Fibroblast of lung (primary cell): ENCODE measurements at regions not wholly inside any gene's neighbourhood (a gene's known extent, or its start where the extent isn't known, plus 50 kb on each side); places are given as distances from the start of the nearest gene placed in this dataset.

Experiments used
- DNase-seq, 2 donors: peaks; one replicate each; pipeline versions ENCODE4 v3.0.0 to v3.0.0-alpha.2; 2010; ENCODE audit warnings: low read depth in 2 of 2
- H2AFZ ChIP-seq: 2 replicates; pipeline ENCODE4 v1.5.1; 2012; ENCODE audit warnings: low read length, control low read depth, inconsistent platforms
- H3K27ac ChIP-seq: 2 replicates; pipeline ENCODE4 v1.5.1; 2011; ENCODE audit warnings: low read length, control low read depth; ENCODE audit not compliant: insufficient read depth
- H3K27me3 ChIP-seq: 2 replicates; pipeline ENCODE4 v1.5.1; 2011; ENCODE audit warnings: mild to moderate bottlenecking, low read length; ENCODE audit not compliant: control insufficient read depth, insufficient read depth
- H3K36me3 ChIP-seq: 2 replicates; pipeline ENCODE4 v1.5.1; 2011; ENCODE audit warnings: low read length; ENCODE audit not compliant: control insufficient read depth, insufficient read depth
- H3K4me1 ChIP-seq: 2 replicates; pipeline ENCODE4 v1.5.1; 2011; ENCODE audit warnings: low read length; ENCODE audit not compliant: control insufficient read depth, insufficient read depth; ENCODE audit errors: extremely low read depth
- H3K4me2 ChIP-seq: 2 replicates; pipeline ENCODE4 v1.5.1; 2011; ENCODE audit warnings: low read length, control low read depth; ENCODE audit not compliant: insufficient read depth; ENCODE audit errors: extremely low read depth
- H3K4me3 ChIP-seq, 4 experiments: fragments of 200-600 bp in 1 of 4; sonication (generic) in 1 of 4; replicated peaks in 1 of 4; 2 replicates each; pipeline ENCODE4 v1.5.1; 2011 to 2016; ENCODE audit warnings: low read length in 4 of 4, low read depth in 3 of 4, mild to moderate bottlenecking in 3 of 4, control low read depth in 2 of 4, inconsistent platforms in 1 of 4, mixed read lengths in 1 of 4; ENCODE audit not compliant: insufficient read depth in 1 of 4; ENCODE audit errors: control extremely low read depth in 1 of 4
- H3K79me2 ChIP-seq: 2 replicates; pipeline ENCODE4 v1.5.1; 2012; ENCODE audit warnings: mild to moderate bottlenecking, low read length, inconsistent platforms; ENCODE audit not compliant: control insufficient read depth, insufficient read depth
- H3K9ac ChIP-seq: 2 replicates; pipeline ENCODE4 v1.5.1; 2011; ENCODE audit warnings: mild to moderate bottlenecking, low read length, control low read depth; ENCODE audit not compliant: insufficient read depth
- H3K9me3 ChIP-seq: 2 replicates; pipeline ENCODE4 v1.5.1; 2012; ENCODE audit warnings: low read depth, low read length; ENCODE audit not compliant: control insufficient read depth, insufficient read depth
- H4K20me1 ChIP-seq: 2 replicates; pipeline ENCODE4 v1.5.1; 2011; ENCODE audit warnings: low read length; ENCODE audit not compliant: control insufficient read depth, insufficient read depth; ENCODE audit errors: extremely low read depth
- EZH2 ChIP-seq: IDR thresholded peaks from 2 replicates; pipeline ENCODE4 v1.5.1; 2012; ENCODE audit warnings: low read length, control low read depth, mild to moderate bottlenecking; ENCODE audit errors: missing control alignments
- TF ChIP-seq, protein P1 (sequence below), 2 donors: IDR thresholded peaks in 1 of 2; conservative IDR thresholded peaks in 1 of 2; 1 replicate in 1 of 2; 2 replicates in 1 of 2; pipeline ENCODE4 v1.5.1; 2011 to 2012; ENCODE audit warnings: low read length in 2 of 2, control low read depth in 1 of 2, inconsistent platforms in 1 of 2, low read depth in 1 of 2, mild to moderate bottlenecking in 1 of 2

DNA sequence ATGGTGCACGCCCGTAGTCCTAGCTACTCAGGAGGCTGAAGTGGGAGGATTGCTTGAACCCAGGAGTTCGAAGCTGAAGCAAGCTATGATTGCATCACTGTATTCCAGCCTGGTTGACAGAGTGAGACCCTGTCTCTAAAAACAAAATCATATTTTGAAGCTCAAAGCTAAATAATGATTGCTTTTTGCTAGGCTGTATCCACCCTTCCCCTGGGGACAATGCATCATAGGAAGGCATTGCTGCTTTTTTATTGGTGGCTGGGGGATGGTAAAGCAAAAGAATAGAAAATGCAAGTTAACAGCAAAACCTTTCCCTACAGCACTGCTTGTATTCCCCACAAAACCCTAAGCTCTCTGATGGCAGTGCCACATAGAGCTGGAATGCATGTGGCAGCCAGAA lies 107.5 kb upstream of the WAC start:
- Histone ChIP-seq H3K4me1 (no peaks in the 10 kb centered on the region), H3K27me3 (no peaks in the 10 kb centered on the region), H3K27ac (no peak overlapping the region), H3K9me3 (no peaks in the 10 kb centered on the region), H3K4me2 (no peak overlapping the region), H2AFZ (no peak overlapping the region), H3K36me3 (no peaks in the 10 kb centered on the region), H3K9ac (no peak overlapping the region), H4K20me1 (no peaks in the 10 kb centered on the region), H3K4me3 (no peak overlapping the region), H3K79me2 (no peaks in the 10 kb centered on the region)
- DNase-seq: no peak
- TF ChIP-seq, protein P1, sequence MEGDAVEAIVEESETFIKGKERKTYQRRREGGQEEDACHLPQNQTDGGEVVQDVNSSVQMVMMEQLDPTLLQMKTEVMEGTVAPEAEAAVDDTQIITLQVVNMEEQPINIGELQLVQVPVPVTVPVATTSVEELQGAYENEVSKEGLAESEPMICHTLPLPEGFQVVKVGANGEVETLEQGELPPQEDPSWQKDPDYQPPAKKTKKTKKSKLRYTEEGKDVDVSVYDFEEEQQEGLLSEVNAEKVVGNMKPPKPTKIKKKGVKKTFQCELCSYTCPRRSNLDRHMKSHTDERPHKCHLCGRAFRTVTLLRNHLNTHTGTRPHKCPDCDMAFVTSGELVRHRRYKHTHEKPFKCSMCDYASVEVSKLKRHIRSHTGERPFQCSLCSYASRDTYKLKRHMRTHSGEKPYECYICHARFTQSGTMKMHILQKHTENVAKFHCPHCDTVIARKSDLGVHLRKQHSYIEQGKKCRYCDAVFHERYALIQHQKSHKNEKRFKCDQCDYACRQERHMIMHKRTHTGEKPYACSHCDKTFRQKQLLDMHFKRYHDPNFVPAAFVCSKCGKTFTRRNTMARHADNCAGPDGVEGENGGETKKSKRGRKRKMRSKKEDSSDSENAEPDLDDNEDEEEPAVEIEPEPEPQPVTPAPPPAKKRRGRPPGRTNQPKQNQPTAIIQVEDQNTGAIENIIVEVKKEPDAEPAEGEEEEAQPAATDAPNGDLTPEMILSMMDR (conservative IDR thresholded peaks at IDR 0.05 in 1 of 2, IDR thresholded peaks at IDR 0.05 in 1 of 2; ENCODE audit: low read depth in 1 of 2, low read length in 2 of 2): no peak
- no peak for TF ChIP-seq EZH2

DNA sequence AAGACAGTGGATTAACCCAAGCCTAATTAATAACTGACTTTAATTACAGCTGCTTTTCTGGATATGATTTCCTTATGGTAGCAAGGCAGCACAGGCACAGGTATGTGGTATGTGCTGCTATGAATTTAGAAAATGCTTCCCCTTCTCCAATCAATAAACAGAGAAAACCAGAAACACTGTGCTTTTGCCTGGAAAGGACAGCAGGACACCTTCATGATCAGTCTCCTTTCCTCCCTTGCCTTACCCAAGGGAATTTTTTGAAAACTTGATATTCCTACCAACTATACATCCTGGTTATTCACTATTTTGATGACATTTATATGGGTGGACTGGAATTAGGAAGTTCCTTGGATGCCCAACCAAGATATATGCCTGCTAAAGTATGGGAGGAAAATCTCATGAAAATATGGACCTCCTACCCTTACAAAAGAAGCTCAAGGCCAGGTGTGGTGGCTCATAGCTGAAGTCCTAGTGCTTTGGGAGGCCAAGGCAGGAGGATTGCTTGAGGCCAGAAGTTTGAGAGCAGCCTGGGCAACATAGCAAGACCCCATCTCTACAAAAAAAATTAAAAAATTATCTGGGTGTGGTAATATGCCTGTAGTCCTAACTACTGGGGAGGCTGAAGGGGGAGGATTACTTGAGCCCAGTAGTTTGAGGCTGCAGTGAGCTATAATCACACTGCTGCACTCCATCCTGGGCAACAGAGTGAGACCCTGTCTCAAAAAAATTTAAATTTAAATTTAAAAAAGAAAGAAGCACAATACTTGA lies 106.3 kb upstream of the WAC start:
- H3K4me1 ChIP-seq: no peaks in the 10 kb centered on the region
- TF ChIP-seq, protein P1 (conservative IDR thresholded peaks at IDR 0.05 in 1 of 2, IDR thresholded peaks at IDR 0.05 in 1 of 2; ENCODE audit: low read depth in 1 of 2, low read length in 2 of 2): no peak
- TF ChIP-seq EZH2: no peak
- H3K36me3 ChIP-seq: no peaks in the 10 kb centered on the region
- no peaks in the 10 kb centered on the region for H3K27me3 ChIP-seq
- no peak overlapping the region for H3K4me2 ChIP-seq
- no peak overlapping the region for H3K27ac ChIP-seq
- H4K20me1 ChIP-seq: no peaks in the 10 kb centered on the region
- H3K9ac ChIP-seq: no peak overlapping the region
- DNase-seq: no peak
- no peak overlapping the region for H2AFZ ChIP-seq
- no peaks in the 10 kb centered on the region for H3K9me3 ChIP-seq
- no peaks in the 10 kb centered on the region for H3K79me2 ChIP-seq
- no peak overlapping the region for H3K4me3 ChIP-seq

DNA sequence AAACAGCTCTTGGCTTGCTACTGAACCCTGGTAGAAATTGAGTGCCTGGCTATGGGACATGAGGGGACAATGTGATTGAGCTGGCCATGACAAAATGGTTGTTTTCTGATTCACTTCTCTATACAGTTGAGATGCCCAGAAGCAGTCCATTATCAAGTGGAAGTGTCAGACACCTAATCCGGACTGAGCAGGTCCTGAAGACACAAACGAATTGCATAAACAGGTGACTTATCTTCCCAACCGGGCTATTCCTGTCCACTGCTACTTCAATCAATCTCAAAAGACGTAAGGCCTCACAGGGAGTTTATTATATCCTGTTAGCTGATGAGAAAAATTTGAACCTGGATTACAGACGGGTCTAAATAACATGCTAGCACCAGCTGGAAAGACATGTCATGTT lies 105.5 kb upstream of the WAC start:
- DNase-seq: no peak
- no peak overlapping the region for H3K9ac ChIP-seq
- no peaks in the 10 kb centered on the region for H3K9me3 ChIP-seq
- H3K4me3 ChIP-seq: no peak overlapping the region
- H3K4me2 ChIP-seq: no peak overlapping the region
- no peak overlapping the region for H3K27ac ChIP-seq
- H4K20me1 ChIP-seq: no peaks in the 10 kb centered on the region
- no peaks in the 10 kb centered on the region for H3K79me2 ChIP-seq
- no peaks in the 10 kb centered on the region for H3K4me1 ChIP-seq
- no peak overlapping the region for H2AFZ ChIP-seq
- TF ChIP-seq, protein P1 (conservative IDR thresholded peaks at IDR 0.05 in 1 of 2, IDR thresholded peaks at IDR 0.05 in 1 of 2; ENCODE audit: low read depth in 1 of 2, low read length in 2 of 2): no peak
- no peak for TF ChIP-seq EZH2
- no peaks in the 10 kb centered on the region for H3K36me3 ChIP-seq
- no peaks in the 10 kb centered on the region for H3K27me3 ChIP-seq
